NCI-H1105 treated with DMSO at 0.1 percent for 48 hours (cell line): ENCODE measurements at regions not wholly inside any gene's neighbourhood (a gene's known extent, or its start where the extent isn't known, plus 50 kb on each side); places are given as distances from the start of the nearest gene placed in this dataset.
"Not testable (repeated sequence)": the region's sequence is repeated elsewhere in the genome, so short reads cannot be mapped to it uniquely, and the experiment has no call there.

Experiments
- DNase-seq: peaks from one replicate; lab custom pipeline; 2025; lab: John Stamatoyannopoulos, UW

DNA sequence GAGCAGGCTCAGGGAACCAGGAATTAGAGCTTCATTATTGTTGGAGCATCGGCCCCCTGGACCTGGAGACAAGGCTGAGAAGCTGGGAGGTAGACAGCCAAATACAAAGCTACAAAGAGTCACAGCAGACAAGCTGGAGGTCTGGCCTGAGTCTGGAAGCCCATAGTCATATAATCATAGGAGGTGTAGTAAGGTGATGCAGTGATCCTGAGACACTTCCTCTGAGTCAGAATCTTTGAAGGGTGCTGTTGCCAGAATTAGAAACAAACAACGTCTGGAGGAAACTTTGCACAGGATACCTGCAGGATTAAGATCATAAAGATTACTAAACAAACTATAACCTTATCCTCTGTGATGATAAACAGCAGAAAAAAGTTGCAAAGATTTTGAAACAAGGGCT, 213.8 kb downstream of the DSC3 start:
- no peak for DNase-seq

DNA sequence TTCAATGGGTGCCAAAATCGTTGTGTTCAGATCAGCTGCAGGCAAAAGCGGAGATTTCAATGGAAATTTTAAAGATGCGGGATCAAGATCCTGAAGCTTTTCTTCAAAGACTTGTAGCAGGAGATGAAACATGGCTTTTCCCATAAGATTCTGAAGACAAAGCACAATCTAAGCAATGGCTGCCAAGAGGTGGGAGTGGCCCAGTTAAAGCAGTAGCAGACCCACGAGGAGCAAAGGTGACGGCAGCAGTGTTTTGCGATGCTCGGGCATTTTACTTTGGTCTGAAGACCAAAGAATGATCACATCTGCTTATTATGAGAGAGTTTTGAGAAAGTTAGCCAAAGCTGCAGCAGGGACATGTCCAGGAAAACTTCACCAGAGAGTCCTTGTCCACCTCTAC, 222.9 kb downstream of the DSC3 start:
- no peak for DNase-seq

DNA sequence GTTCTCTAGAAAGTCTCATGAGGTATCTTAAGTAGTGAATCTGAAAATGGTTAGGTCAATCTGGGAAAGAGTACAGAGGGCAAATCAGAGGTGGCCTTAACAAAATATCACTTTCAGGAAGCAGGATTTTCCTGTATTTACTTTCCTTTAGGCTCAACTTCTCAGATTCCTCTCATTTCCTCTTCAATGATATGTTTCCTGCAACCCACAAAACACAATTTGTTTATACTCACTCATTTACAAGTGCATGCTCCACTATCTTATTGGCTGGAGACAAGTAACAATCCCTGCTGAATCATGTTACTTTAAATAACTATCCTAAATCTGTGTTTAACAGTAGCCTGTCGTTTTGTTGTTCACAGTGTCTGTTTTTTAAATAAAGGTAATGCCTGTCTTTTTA, 228.1 kb downstream of the DSC3 start:
- no peak for DNase-seq

- no peak for DNase-seq
Observed at GRCh38 chr18:30811580-30811979, 231.0 kb downstream of the DSC3 start.

- no peak for DNase-seq
Observed at GRCh38 chr18:30810580-30810979, 232.0 kb downstream of the DSC3 start.

DNA sequence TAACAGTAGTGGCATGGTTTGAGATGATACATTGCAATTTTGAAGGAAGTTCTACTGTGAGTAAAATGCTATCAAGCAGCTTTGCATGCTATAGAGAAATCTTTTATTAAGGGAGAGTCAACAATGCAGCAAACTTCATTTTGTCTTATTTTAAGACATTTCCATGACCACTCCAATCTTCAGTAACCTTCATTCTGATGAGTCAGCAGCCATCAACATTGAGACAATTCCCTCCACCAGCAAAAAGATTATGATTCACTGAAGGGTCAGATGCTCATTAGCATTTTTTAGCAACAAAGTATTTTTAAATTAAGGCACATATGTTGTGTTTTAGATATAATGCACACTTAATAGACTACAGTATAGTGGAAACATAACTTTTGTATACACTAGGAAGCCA, 235.7 kb downstream of the DSC3 start:
- DNase-seq: no peak

DNA sequence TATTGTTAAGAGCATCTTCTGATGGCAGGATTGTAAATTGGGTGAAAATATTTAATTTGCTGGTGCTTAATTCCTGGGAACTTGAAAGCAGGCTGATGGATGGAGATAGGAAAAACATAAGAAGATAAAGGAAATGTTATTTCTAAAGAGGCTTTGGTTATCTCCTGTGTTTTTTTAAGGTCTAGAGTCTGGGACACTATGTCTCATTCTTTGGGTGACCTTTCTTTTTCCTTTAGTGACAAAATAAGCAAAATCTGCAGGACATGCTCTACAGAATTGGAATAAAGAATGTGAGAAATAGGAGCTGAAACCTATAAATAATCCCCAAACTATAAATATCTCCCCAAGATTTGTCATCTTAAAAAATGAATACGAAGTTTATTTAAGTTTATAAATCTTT, 241.7 kb downstream of the DSC3 start:
- no peak for DNase-seq

- no peak for DNase-seq
Observed at GRCh38 chr18:30792051-30792450, 250.5 kb downstream of the DSC3 start.

GRCh38 chr18:30788411-30788991, 254.0 kb downstream of the DSC3 start:
- DNase-seq: not testable (repeated sequence)

- no peak for DNase-seq
Observed at GRCh38 chr18:30787410-30787809, 255.1 kb downstream of the DSC3 start.

- no peak for DNase-seq
Observed at GRCh38 chr18:30781601-30782000, 260.9 kb downstream of the DSC3 start.

GRCh38 chr18:30775629-30776028, 266.9 kb downstream of the DSC3 start:
- DNase-seq: no peak

GRCh38 chr18:30772170-30772569, 270.4 kb downstream of the DSC3 start:
- not testable (repeated sequence) for DNase-seq

GRCh38 chr18:30766053-30766452, 276.5 kb downstream of the DSC3 start:
- DNase-seq: no peak

GRCh38 chr18:30765247-30765646, 277.3 kb downstream of the DSC3 start:
- DNase-seq: no peak

- no peak for DNase-seq
Observed at GRCh38 chr18:30763902-30764350, 278.6 kb downstream of the DSC3 start.

- no peak for DNase-seq
Observed at GRCh38 chr18:30754846-30755245, 287.7 kb downstream of the DSC3 start.

DNA sequence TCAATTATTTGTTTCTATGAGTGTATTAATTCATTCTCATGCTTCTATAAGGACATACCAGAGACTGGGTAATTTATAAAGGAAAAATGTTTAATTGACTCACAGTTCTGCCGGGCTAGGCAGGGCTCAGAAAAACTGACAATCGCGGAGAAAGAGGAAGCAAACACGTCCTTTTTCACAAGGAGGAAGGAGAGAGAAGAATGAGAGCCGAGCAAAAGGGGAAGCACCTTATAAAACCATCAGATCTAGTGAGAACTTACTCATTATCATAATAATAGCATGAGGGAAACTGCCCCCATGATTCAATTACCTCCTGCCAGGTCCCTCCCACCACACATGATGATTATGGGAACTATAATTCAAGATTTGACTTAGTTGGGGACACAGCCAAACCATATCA, 294.0 kb downstream of the DSC3 start:
- no peak for DNase-seq

GRCh38 chr18:30746224-30746623, 296.3 kb downstream of the DSC3 start:
- DNase-seq: no peak

DNA sequence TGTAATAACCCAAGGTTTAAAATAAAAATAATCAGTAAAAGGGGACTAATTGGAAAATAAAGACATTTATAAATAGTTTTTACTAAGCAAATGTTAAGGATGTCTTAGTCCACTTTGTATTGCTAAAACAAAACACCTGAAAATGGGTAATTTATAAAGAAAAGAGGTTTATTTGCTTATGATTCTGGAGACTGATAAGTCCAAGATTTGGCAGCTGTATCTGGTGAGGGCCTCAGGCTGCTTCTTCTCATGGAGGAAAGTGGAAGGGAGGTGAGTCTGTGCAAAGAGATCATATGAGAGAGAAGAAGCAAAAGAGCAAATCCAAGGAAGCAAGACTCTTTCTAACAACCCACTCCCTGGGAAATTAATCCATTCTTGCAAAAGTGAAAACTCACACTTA, 299.5 kb downstream of the DSC3 start:
- no peak for DNase-seq

DNA sequence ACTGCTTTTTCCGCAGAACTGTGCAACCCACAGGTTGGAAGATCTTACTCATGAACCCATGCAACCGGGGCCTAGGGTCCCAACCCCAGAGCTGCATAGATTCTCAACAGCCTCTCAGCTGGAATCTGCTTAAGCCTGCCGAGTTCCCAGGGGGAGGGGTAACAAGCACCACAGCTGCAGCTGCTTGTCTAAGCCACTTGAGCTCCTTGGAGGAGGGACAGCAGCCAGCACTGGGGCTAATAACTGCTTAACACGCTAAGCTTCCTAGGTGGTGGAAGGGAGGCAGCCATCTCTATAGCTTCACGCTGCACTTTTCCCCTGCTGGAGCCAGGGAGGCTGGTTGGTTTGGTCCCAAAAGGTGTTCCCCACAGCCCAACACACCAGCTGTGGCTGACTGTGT, 311.6 kb downstream of the DSC3 start:
- DNase-seq: no peak

GRCh38 chr18:30727849-30728248, 314.7 kb downstream of the DSC3 start:
- no peak for DNase-seq

DNA sequence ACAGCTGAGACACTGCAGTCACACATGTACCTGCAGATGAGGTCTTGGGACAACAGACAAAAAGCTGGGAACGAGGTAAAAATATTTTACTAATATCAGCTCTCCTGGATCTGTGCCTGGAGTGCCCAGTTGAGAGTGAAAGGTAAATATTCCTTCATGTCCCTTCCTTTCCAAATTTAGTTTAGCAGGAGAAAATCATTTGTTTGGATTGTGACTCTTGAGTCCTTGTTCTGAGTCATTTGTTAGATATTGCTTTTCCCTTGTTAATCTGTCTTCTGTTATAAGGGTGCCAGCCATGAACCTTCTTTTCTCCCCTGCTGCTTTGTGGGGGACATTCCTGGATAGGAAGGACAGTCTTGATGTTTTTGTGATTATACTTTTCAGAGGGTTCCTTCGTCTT, 329.2 kb downstream of the DSC3 start:
- no peak for DNase-seq

DNA sequence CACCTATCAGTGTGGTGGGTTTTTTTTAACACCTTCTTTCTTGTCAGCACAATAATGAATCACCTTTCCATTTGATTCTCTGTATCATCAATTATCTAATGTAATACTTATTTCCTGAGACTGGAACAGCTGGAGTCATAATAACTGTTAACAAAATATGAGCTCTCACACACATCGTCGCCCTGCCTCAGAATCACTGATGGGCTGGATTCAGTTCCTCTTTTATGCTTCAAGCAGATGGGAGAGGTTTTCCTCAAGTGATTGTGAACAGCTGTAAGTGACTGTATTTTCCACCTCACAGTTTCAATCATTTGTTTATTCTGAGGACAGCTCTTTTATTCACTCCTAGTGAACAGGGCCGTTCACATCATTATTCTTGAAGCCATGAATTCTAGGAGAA, 330.2 kb downstream of the DSC3 start:
- no peak for DNase-seq

- no peak for DNase-seq
Observed at GRCh38 chr18:30709595-30709994, 332.9 kb downstream of the DSC3 start.
